Osteocyte (in vitro differentiated cells): ENCODE measurements at regions not wholly inside any gene's neighbourhood (a gene's known extent, or its start where the extent isn't known, plus 50 kb on each side); places are given as distances from the start of the nearest gene placed in this dataset.

Experiments
- DNase-seq: peaks from one replicate; pipeline ENCODE4 v3.0.0; 2021; ENCODE audit warnings: mixed read lengths; ENCODE audit not compliant: unreplicated experiment; ENCODE audit errors: extremely low spot score
- H3K27ac Mint-ChIP-seq: one replicate; pipeline ENCODE4 v1.8.0; 2021; ENCODE audit warnings: mild to moderate bottlenecking, mixed read lengths; ENCODE audit not compliant: unreplicated experiment
- H3K27me3 Mint-ChIP-seq: one replicate; pipeline ENCODE4 v1.8.0; 2021; ENCODE audit warnings: mixed read lengths; ENCODE audit not compliant: unreplicated experiment
- H3K36me3 Mint-ChIP-seq: one replicate; pipeline ENCODE4 v1.8.0; 2021; ENCODE audit warnings: mixed read lengths; ENCODE audit not compliant: unreplicated experiment
- H3K4me1 Mint-ChIP-seq: one replicate; pipeline ENCODE4 v1.8.0; 2021; ENCODE audit warnings: mixed read lengths; ENCODE audit not compliant: unreplicated experiment
- H3K4me3 Mint-ChIP-seq: one replicate; pipeline ENCODE4 v1.8.0; 2021; ENCODE audit warnings: mild to moderate bottlenecking, moderate library complexity, mixed read lengths; ENCODE audit not compliant: unreplicated experiment
- H3K9me3 Mint-ChIP-seq: one replicate; pipeline ENCODE4 v1.8.0; 2021; ENCODE audit warnings: mixed read lengths; ENCODE audit not compliant: unreplicated experiment
- TF ChIP-seq, protein P1 (sequence below): fragments of 200-600 bp; sonication (generic); IDR thresholded peaks from 2 replicates; pipeline ENCODE4 v1.5.0; 2021; ENCODE audit warnings: antibody characterized with exemption, mild to moderate bottlenecking, moderate library complexity

DNA sequence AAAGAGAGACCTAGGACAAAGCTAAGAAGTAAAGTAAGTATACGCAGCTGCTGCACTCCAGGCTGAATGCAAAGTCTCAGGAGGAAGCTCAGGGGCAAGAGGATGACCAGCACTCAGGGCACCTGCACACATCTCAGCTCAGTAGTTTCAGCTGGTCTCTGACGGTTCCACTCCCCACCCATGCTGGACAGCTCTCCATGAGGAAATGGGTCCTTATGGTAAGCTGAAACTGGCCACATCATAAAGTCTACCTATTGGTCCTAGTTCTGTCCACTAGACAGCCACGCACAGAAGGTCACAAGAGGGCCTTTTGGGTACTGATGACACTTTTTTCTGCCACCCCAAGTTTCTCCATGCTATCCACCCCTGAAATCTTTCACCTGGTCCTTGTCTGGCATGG is 215.3 kb downstream of the TTC32 start:
- peak; percentile 34 for DNase-seq
- no peak overlapping the region for H3K27ac Mint-ChIP-seq
- no peaks in the 10 kb centered on the region for H3K27me3 Mint-ChIP-seq
- H3K9me3 Mint-ChIP-seq = no peaks in the 10 kb centered on the region
- TF ChIP-seq, protein P1, sequence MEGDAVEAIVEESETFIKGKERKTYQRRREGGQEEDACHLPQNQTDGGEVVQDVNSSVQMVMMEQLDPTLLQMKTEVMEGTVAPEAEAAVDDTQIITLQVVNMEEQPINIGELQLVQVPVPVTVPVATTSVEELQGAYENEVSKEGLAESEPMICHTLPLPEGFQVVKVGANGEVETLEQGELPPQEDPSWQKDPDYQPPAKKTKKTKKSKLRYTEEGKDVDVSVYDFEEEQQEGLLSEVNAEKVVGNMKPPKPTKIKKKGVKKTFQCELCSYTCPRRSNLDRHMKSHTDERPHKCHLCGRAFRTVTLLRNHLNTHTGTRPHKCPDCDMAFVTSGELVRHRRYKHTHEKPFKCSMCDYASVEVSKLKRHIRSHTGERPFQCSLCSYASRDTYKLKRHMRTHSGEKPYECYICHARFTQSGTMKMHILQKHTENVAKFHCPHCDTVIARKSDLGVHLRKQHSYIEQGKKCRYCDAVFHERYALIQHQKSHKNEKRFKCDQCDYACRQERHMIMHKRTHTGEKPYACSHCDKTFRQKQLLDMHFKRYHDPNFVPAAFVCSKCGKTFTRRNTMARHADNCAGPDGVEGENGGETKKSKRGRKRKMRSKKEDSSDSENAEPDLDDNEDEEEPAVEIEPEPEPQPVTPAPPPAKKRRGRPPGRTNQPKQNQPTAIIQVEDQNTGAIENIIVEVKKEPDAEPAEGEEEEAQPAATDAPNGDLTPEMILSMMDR = no peak
- no peaks in the 10 kb centered on the region for H3K36me3 Mint-ChIP-seq
- H3K4me1 Mint-ChIP-seq = no peaks in the 10 kb centered on the region
- no peak overlapping the region for H3K4me3 Mint-ChIP-seq

DNA sequence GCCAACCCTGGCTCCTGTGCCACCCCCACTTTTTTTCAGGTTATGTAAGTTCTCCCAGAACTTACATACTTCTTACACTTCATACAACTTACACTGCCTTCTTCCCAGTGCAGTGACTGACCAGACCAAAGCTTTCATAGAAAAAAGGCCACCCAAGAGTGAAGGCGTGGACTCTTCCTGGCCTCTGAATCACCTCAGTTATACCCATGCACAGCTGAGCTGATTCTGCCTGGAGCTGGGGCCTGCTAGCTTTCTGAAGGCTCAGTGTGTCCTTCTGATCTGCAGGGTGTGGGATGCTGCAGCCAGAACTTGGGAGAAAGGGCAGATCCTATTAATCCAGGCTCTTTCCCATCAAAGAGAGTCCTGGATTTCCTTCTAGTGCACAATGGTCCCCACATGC is 216.1 kb downstream of the TTC32 start:
- H3K4me3 Mint-ChIP-seq = no peak overlapping the region
- H3K4me1 Mint-ChIP-seq = no peaks in the 10 kb centered on the region
- H3K27ac Mint-ChIP-seq = no peak overlapping the region
- TF ChIP-seq, protein P1 = no peak
- peak; percentile 36 for DNase-seq
- no peaks in the 10 kb centered on the region for H3K36me3 Mint-ChIP-seq
- H3K9me3 Mint-ChIP-seq = no peaks in the 10 kb centered on the region
- no peaks in the 10 kb centered on the region for H3K27me3 Mint-ChIP-seq

GRCh38 chr2:19684516-19684915 is 217.3 kb downstream of the TTC32 start:
- TF ChIP-seq, protein P1 = no peak
- H3K4me1 Mint-ChIP-seq = no peaks in the 10 kb centered on the region
- peak; percentile 60 for DNase-seq
- H3K27ac Mint-ChIP-seq = no peak overlapping the region
- no peaks in the 10 kb centered on the region for H3K27me3 Mint-ChIP-seq
- no peak overlapping the region for H3K4me3 Mint-ChIP-seq
- H3K9me3 Mint-ChIP-seq = no peaks in the 10 kb centered on the region
- no peaks in the 10 kb centered on the region for H3K36me3 Mint-ChIP-seq

DNA sequence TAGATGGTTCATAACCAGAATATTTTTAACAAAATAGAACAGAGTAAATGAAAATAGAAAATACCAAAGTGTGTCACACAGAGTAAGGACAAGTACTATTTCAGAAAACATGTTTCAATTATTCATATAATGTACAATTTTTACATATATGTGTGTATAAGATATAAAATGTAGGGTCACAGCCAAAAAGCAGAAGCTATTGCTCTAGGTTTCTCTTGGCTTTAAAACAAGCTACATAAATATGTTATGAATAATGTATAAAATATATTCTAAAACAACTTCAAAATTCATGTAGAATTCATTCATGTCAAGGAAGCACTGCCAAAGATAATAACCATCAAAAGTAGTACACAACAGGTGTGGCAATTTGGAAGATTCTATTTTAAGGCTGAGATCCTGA is 218.2 kb downstream of the TTC32 start:
- no peak for DNase-seq
- TF ChIP-seq, protein P1 = no peak
- H3K9me3 Mint-ChIP-seq = no peaks in the 10 kb centered on the region
- H3K36me3 Mint-ChIP-seq = no peaks in the 10 kb centered on the region
- no peak overlapping the region for H3K27ac Mint-ChIP-seq
- no peak overlapping the region for H3K4me3 Mint-ChIP-seq
- H3K4me1 Mint-ChIP-seq = no peaks in the 10 kb centered on the region
- H3K27me3 Mint-ChIP-seq = no peaks in the 10 kb centered on the region

- Mint-ChIP-seq H3K27me3 (no peaks in the 10 kb centered on the region), H3K27ac (no peak overlapping the region), H3K4me3 (no peak overlapping the region), H3K4me1 (peaks cover 9% of the 10 kb centered on the region), H3K36me3 (no peaks in the 10 kb centered on the region), H3K9me3 (no peaks in the 10 kb centered on the region)
- DNase-seq = no peak
- TF ChIP-seq, protein P1 = no peak
These were observed 219.3 kb downstream of the TTC32 start for GRCh38 chr2:19682493-19682892.
